ENCODE measurements at regions not wholly inside any gene's neighbourhood (a gene's known extent, or its start where the extent isn't known, plus 50 kb on each side); places are given as distances from the start of the nearest gene placed in this dataset.

DNA sequence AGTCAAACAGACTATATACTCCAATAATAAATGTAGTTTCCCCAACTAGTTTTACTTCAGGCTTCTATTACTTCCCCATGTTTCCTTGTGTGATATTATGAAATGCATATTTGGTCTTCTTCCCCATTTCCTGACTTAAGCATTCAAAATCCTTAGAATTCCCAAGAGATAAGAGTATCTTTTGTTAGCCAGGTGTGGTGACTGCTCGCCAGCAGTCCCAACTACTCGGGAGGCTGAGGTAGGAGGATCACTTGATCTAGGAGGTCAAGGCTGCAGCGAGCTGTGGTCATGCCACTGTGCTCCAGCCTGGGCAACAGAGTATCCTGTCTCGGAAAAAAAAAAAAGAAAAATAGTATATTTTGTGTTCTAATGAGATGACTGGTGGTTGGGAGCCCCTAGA lies 72.7 kb upstream of the UBE2E2 start:
- Histone ChIP-seq H3K4me3 (replicated peaks in 1 of 3; ENCODE audit: insufficient read depth in 1 of 3, low read depth in 1 of 3, low read length in 3 of 3) (no peak overlapping the region), H2AFZ (ENCODE audit: low read depth, low read length) (no peak overlapping the region), H3K36me3 (ENCODE audit: control insufficient read depth in 2 of 2, extremely low read depth in 1 of 2, insufficient read depth in 2 of 2, low read length in 2 of 2) (no peaks in the 10 kb centered on the region), H4K20me1 (replicated peaks; ENCODE audit: control insufficient read depth, extremely low read depth, insufficient read depth, low read length) (no peaks in the 10 kb centered on the region), H3K9ac (replicated peaks; ENCODE audit: extremely low read depth, insufficient read depth, low read length) (no peak overlapping the region), H3K4me2 (ENCODE audit: insufficient read depth, low read length) (no peak overlapping the region), H3K27ac (ENCODE audit: insufficient read depth, low read depth, low read length) (no peak overlapping the region), H3K27me3 (ENCODE audit: control insufficient read depth in 2 of 2, insufficient read depth in 2 of 2, low read length in 2 of 2) (peaks cover 0 to 1% of the 10 kb centered on the region in 2 experiments), H3K4me1 (ENCODE audit: control insufficient read depth, extremely low read depth, insufficient read depth, low read length) (no peaks in the 10 kb centered on the region), H3K9me1 (replicated peaks; ENCODE audit: control insufficient read depth, extremely low read depth, insufficient read depth, low read length) (no peaks in the 10 kb centered on the region), H3K79me2 (ENCODE audit: control insufficient read depth, insufficient read depth, low read length) (no peaks in the 10 kb centered on the region), H3K9me3 (replicated peaks; ENCODE audit: control insufficient read depth, insufficient read depth, low read length) (no peaks in the 10 kb centered on the region)
- dilution Hi-C loops (cut with MboI; ENCODE audit: extremely low pct_ligation_motif_present, low sequenced_read_pairs) = no loop called here
- ChIA-PET CTCF (no interaction called here), POLR2A (no interaction called here)
- BruUV-seq (replicated peaks) = no TSS peak
- TF ChIP-seq JUN (IDR thresholded peaks at IDR 0.05; ENCODE audit: borderline replicate concordance, insufficient read depth, insufficient read length, low read depth) (no peak), GATA2 (IDR thresholded peaks at IDR 0.05; ENCODE audit: insufficient read depth, insufficient read length, low read depth, low read length) (no peak), FOS (IDR thresholded peaks at IDR 0.05; ENCODE audit: borderline replicate concordance, insufficient read depth, low read length) (no peak), MAX (IDR thresholded peaks at IDR 0.05; ENCODE audit: insufficient read depth, insufficient read length) (no peak), POLR2AphosphoS5 (IDR thresholded peaks at IDR 0.05; ENCODE audit: insufficient read depth, low read depth, low read length) (no peak), EZH2 (IDR thresholded peaks at IDR 0.05; ENCODE audit: borderline replicate concordance, low read depth, low read length, severe bottlenecking) (no peak)
- FAIRE-seq (no peak), DNase-seq (ENCODE audit: low read depth, low spot score) (no peak)
- intact Hi-C loops (cut with micrococcal nuclease) = no loop called here

- no peaks in the 10 kb centered on the region for H3K9me1 ChIP-seq (replicated peaks; ENCODE audit: control insufficient read depth, extremely low read depth, insufficient read depth, low read length)
- H3K27me3 ChIP-seq (ENCODE audit: control insufficient read depth in 2 of 2, insufficient read depth in 2 of 2, low read length in 2 of 2) = peaks cover 0 to 1% of the 10 kb centered on the region in 2 experiments
- H2AFZ ChIP-seq (ENCODE audit: low read depth, low read length) = no peak overlapping the region
- H3K79me2 ChIP-seq (ENCODE audit: control insufficient read depth, insufficient read depth, low read length) = no peaks in the 10 kb centered on the region
- intact Hi-C loops (cut with micrococcal nuclease) = no loop called here
- H4K20me1 ChIP-seq (replicated peaks; ENCODE audit: control insufficient read depth, extremely low read depth, insufficient read depth, low read length) = no peaks in the 10 kb centered on the region
- H3K36me3 ChIP-seq (ENCODE audit: control insufficient read depth in 2 of 2, extremely low read depth in 1 of 2, insufficient read depth in 2 of 2, low read length in 2 of 2) = no peaks in the 10 kb centered on the region
- BruUV-seq (replicated peaks) = no TSS peak
- H3K9ac ChIP-seq (replicated peaks; ENCODE audit: extremely low read depth, insufficient read depth, low read length) = no peak overlapping the region
- H3K27ac ChIP-seq (ENCODE audit: insufficient read depth, low read depth, low read length) = no peak overlapping the region
- dilution Hi-C loops (cut with MboI; ENCODE audit: extremely low pct_ligation_motif_present, low sequenced_read_pairs) = no loop called here
- TF ChIP-seq JUN (IDR thresholded peaks at IDR 0.05; ENCODE audit: borderline replicate concordance, insufficient read depth, insufficient read length, low read depth) = no peak
- no peak for TF ChIP-seq FOS (IDR thresholded peaks at IDR 0.05; ENCODE audit: borderline replicate concordance, insufficient read depth, low read length)
- no peak for TF ChIP-seq CTCF (IDR thresholded peaks at IDR 0.05; ENCODE audit: extremely low read depth in 1 of 2, insufficient read depth in 1 of 2, low read depth in 1 of 2, low read length in 2 of 2)
- TF ChIP-seq MAX (IDR thresholded peaks at IDR 0.05; ENCODE audit: insufficient read depth, insufficient read length) = no peak
- no peak for TF ChIP-seq MYC (IDR thresholded peaks at IDR 0.05; ENCODE audit: low read depth, low read length)
- TF ChIP-seq POLR2A (IDR thresholded peaks at IDR 0.05; ENCODE audit: low read depth, low read length) = no peak
- TF ChIP-seq GATA2 (IDR thresholded peaks at IDR 0.05; ENCODE audit: insufficient read depth, insufficient read length, low read depth, low read length) = no peak
- TF ChIP-seq EZH2 (IDR thresholded peaks at IDR 0.05; ENCODE audit: borderline replicate concordance, low read depth, low read length, severe bottlenecking) = no peak
- no peak for TF ChIP-seq POLR2AphosphoS5 (IDR thresholded peaks at IDR 0.05; ENCODE audit: insufficient read depth, low read depth, low read length)
- DNase-seq (ENCODE audit: low read depth, low spot score) = no peak
- H3K9me3 ChIP-seq (replicated peaks; ENCODE audit: control insufficient read depth, insufficient read depth, low read length) = no peaks in the 10 kb centered on the region
- H3K4me1 ChIP-seq (ENCODE audit: control insufficient read depth, extremely low read depth, insufficient read depth, low read length) = no peaks in the 10 kb centered on the region
- ChIA-PET CTCF (interaction anchor here (1.1 to 1.2 kb wide), 2 partner anchors 16 to 22 kb away, joined by 3 read pairs; no protein-coding TSS in a partner anchor), POLR2A (no interaction called here)
- FAIRE-seq = no peak
- H3K4me3 ChIP-seq (replicated peaks in 1 of 3; ENCODE audit: insufficient read depth in 1 of 3, low read depth in 1 of 3, low read length in 3 of 3) = no peak overlapping the region
- no peak overlapping the region for H3K4me2 ChIP-seq (ENCODE audit: insufficient read depth, low read length)
These were observed 67.9 kb upstream of the UBE2E2 start for GRCh38 chr3:23135026-23135785.

Measured in endothelial cell of umbilical vein (primary cell).